NCI-H187 (cell line): ENCODE measurements at regions not wholly inside any gene's neighbourhood (a gene's known extent, or its start where the extent isn't known, plus 50 kb on each side); places are given as distances from the start of the nearest gene placed in this dataset.
"Not testable (repeated sequence)": the region's sequence is repeated elsewhere in the genome, so short reads cannot be mapped to it uniquely, and the experiment has no call there.

Source experiments
- DNase-seq, 2 experiments: peaks; one replicate each; lab custom pipeline; 2025; lab: John Stamatoyannopoulos, UW

- DNase-seq = no peak
These were observed 1366.3 kb downstream of the OLFM4 start for GRCh38 chr13:54394908-54395307.

- no peak for DNase-seq
These were observed 1373.9 kb downstream of the OLFM4 start for GRCh38 chr13:54402495-54402894.

GRCh38 chr13:54415753-54416366, 1387.2 kb downstream of the OLFM4 start:
- DNase-seq = no peak

GRCh38 chr13:54422946-54423345, 1394.3 kb downstream of the OLFM4 start:
- DNase-seq = not testable (repeated sequence)

GRCh38 chr13:54424344-54424743, 1395.7 kb downstream of the OLFM4 start:
- no peak for DNase-seq

GRCh38 chr13:54433493-54434206, 1405.0 kb downstream of the OLFM4 start:
- peak; percentile 18 to 52 for DNase-seq

GRCh38 chr13:54440853-54441400, 1412.3 kb downstream of the OLFM4 start:
- DNase-seq = not testable (repeated sequence)

GRCh38 chr13:54445453-54445852, 1416.8 kb downstream of the OLFM4 start:
- no peak for DNase-seq

GRCh38 chr13:54445865-54446264, 1417.3 kb downstream of the OLFM4 start:
- DNase-seq = no peak

- DNase-seq = no peak
These were observed 1421.3 kb downstream of the OLFM4 start for GRCh38 chr13:54449922-54450321.

- DNase-seq = no peak
These were observed 1455.6 kb downstream of the OLFM4 start for GRCh38 chr13:54484166-54484565.

GRCh38 chr13:54486421-54487166, 1458.0 kb downstream of the OLFM4 start:
- DNase-seq = no peak

- DNase-seq = no peak
These were observed 1460.7 kb downstream of the OLFM4 start for GRCh38 chr13:54489359-54489758.

GRCh38 chr13:54492995-54493394, 1464.4 kb downstream of the OLFM4 start:
- DNase-seq = no peak

- no peak for DNase-seq
These were observed 1482.8 kb downstream of the OLFM4 start for GRCh38 chr13:54511366-54511765.

- no peak for DNase-seq
These were observed 1484.6 kb downstream of the OLFM4 start for GRCh38 chr13:54513254-54513653.

GRCh38 chr13:54536112-54536511, 1507.5 kb downstream of the OLFM4 start:
- DNase-seq = peak in 1 of 2 experiments; percentile 11

- no peak for DNase-seq
These were observed 1534.7 kb downstream of the OLFM4 start for GRCh38 chr13:54563286-54563685.

GRCh38 chr13:54572037-54572436, 1543.4 kb downstream of the OLFM4 start:
- peak; percentile 1 to 50 for DNase-seq

- no peak for DNase-seq
These were observed 1544.6 kb downstream of the OLFM4 start for GRCh38 chr13:54573186-54573585.

- DNase-seq = no peak
These were observed 1546.2 kb downstream of the OLFM4 start for GRCh38 chr13:54574791-54575190.

GRCh38 chr13:54591540-54591939, 1562.9 kb downstream of the OLFM4 start:
- DNase-seq = no peak

GRCh38 chr13:54592201-54592600, 1563.6 kb downstream of the OLFM4 start:
- DNase-seq = no peak
